A549 (cell line): ENCODE measurements at regions not wholly inside any gene's neighbourhood (a gene's known extent, or its start where the extent isn't known, plus 50 kb on each side); places are given as distances from the start of the nearest gene placed in this dataset.

Source experiments
- CTCF ChIP-seq: fragments of >200 bp; sonication (Bioruptor Twin); formaldehyde crosslinking; IDR thresholded peaks from 3 replicates; pipeline ENCODE4 v1.5.1; 2016
- ELK1 ChIP-seq: fragments of 150-350 bp; IDR thresholded peaks from 2 replicates; pipeline ENCODE4 v1.6.1; 2014; ENCODE audit warnings: low read depth, mild to moderate bottlenecking, low read length
- JUN ChIP-seq, 2 experiments: fragments of >200 bp; sonication (Bioruptor Twin); formaldehyde crosslinking; IDR thresholded peaks; 2 replicates in 1 of 2; 3 replicates in 1 of 2; pipeline ENCODE4 v1.6.1; 2016 to 2017
- JUNB ChIP-seq: fragments of >200 bp; sonication (Bioruptor Twin); formaldehyde crosslinking; IDR thresholded peaks from 2 replicates; pipeline ENCODE4 v1.6.1; 2016
- MAX ChIP-seq: IDR thresholded peaks from 2 replicates; pipeline ENCODE4 v1.6.1; 2012
- PBX3 ChIP-seq: IDR thresholded peaks from 2 replicates; pipeline ENCODE4 v1.6.1; 2012
- POLR2A ChIP-seq: IDR thresholded peaks from 2 replicates; pipeline ENCODE4 v1.6.1; 2012; ENCODE audit warnings: mild to moderate bottlenecking, low read length
- RAD21 ChIP-seq, 2 experiments: fragments of >200 bp in 1 of 2; sonication (Bioruptor Twin) in 1 of 2; formaldehyde crosslinking in 1 of 2; IDR thresholded peaks in 1 of 2; conservative IDR thresholded peaks in 1 of 2; 2 replicates in 1 of 2; 3 replicates in 1 of 2; pipeline ENCODE4 v1.6.1; 2012 to 2018; ENCODE audit warnings: inconsistent platforms in 1 of 2
- RCOR1 ChIP-seq: fragments of 150-350 bp; IDR thresholded peaks from 2 replicates; pipeline ENCODE4 v1.6.1; 2014; ENCODE audit warnings: antibody characterized with exemption, low read length, low read depth
- SREBF2 ChIP-seq: fragments of 450-650 bp; IDR thresholded peaks from 2 replicates; pipeline ENCODE4 v1.6.1; 2014; ENCODE audit warnings: mild to moderate bottlenecking, moderate library complexity
- USF2 ChIP-seq: fragments of 450-650 bp; IDR thresholded peaks from 2 replicates; pipeline ENCODE4 v1.6.1; 2014; ENCODE audit warnings: antibody characterized with exemption
- ZNF302 ChIP-seq: fragments of 250-450 bp; sonication (Bioruptor Pico); IDR thresholded peaks from 2 replicates; pipeline ENCODE4 v1.9.0; 2021; ENCODE audit warnings: inconsistent platforms, mild to moderate bottlenecking, moderate library complexity
- ZSCAN20 ChIP-seq: fragments of 250-450 bp; sonication (Bioruptor Pico); IDR thresholded peaks from 2 replicates; pipeline ENCODE4 v1.8.0; 2022; ENCODE audit warnings: mild to moderate bottlenecking, moderate library complexity
- TF ChIP-seq, protein P1 (sequence below): fragments of 200-600 bp; sonication (generic); IDR thresholded peaks from 2 replicates; pipeline ENCODE4 v1.6.1; 2016; ENCODE audit warnings: antibody characterized with exemption, mild to moderate bottlenecking, moderate library complexity

- TF ChIP-seq ZSCAN20 (CRISPR knock-in tag) (no peak), RAD21 (conservative IDR thresholded peaks at IDR 0.05 in 1 of 2, IDR thresholded peaks at IDR 0.05 in 1 of 2) (no peak), POLR2A (no peak), CTCF (no peak), ELK1 (no peak), MAX (no peak), ZNF302 (no peak), JUN (IDR thresholded peaks at IDR 0.05) (no peak), USF2 (no peak), RCOR1 (no peak), SREBF2 (no peak), JUNB (no peak), PBX3 (no peak)
- TF ChIP-seq, protein P1, sequence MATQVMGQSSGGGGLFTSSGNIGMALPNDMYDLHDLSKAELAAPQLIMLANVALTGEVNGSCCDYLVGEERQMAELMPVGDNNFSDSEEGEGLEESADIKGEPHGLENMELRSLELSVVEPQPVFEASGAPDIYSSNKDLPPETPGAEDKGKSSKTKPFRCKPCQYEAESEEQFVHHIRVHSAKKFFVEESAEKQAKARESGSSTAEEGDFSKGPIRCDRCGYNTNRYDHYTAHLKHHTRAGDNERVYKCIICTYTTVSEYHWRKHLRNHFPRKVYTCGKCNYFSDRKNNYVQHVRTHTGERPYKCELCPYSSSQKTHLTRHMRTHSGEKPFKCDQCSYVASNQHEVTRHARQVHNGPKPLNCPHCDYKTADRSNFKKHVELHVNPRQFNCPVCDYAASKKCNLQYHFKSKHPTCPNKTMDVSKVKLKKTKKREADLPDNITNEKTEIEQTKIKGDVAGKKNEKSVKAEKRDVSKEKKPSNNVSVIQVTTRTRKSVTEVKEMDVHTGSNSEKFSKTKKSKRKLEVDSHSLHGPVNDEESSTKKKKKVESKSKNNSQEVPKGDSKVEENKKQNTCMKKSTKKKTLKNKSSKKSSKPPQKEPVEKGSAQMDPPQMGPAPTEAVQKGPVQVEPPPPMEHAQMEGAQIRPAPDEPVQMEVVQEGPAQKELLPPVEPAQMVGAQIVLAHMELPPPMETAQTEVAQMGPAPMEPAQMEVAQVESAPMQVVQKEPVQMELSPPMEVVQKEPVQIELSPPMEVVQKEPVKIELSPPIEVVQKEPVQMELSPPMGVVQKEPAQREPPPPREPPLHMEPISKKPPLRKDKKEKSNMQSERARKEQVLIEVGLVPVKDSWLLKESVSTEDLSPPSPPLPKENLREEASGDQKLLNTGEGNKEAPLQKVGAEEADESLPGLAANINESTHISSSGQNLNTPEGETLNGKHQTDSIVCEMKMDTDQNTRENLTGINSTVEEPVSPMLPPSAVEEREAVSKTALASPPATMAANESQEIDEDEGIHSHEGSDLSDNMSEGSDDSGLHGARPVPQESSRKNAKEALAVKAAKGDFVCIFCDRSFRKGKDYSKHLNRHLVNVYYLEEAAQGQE = no peak
These were observed 202.9 kb downstream of the SPRY2 start for GRCh38 chr13:80137994-80138393.
